GM19324 (cell line): ENCODE measurements at regions not wholly inside any gene's neighbourhood (a gene's known extent, or its start where the extent isn't known, plus 50 kb on each side); places are given as distances from the start of the nearest gene placed in this dataset.

Experiments used
- ATAC-seq: cut with Tn5 transposase; IDR thresholded peaks from one replicate; pipeline ENCODE4 v1.9.1; 2021; ENCODE audit warnings: mild to moderate bottlenecking, moderate library complexity; ENCODE audit not compliant: unreplicated experiment, low FRiP score

DNA sequence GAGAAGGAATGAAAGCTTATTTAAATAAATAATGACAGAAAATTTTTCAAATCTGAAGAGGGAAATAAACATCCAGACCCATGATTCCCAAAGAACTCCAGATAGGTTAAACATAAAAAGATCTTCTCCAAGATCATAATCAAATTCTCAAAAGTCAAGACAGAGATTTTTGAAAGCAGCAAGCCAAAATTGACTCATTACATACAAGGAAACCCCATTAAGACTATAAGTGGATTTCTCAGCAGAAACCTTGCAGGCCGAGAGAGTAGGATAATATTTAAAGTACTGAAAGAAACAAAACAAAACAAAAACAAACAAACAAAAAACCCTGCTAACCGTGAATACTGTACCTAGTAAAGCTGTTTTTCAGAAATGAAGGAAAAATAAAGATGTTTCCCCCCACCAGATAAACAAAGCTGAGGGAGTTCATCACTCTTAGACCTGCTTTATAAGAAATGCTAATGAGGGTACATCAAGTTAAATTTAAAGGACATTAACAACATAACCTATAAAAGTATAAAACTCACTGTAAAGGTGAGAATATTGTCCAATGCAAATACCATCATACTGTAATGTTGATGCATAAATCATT is 412.2 kb downstream of the INSC start:
- no peak for ATAC-seq

DNA sequence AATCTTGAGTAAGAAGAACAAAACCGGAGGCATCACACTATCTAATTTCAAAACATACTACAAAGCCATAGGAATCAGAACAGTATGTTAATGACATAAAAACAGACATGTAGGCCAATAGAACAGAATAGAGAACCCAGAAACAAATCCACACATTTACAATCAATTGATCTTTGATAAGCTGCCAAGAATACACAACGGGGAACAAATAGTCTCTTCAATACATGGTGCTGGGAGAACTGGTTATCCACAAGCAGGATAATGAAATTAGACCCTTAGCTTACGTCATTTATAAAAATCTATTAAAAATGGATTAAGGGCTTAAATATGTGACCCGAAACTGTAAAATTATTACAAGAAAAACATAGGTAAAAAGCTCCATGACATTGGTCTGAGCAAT is 417.7 kb downstream of the INSC start:
- ATAC-seq: no peak

DNA sequence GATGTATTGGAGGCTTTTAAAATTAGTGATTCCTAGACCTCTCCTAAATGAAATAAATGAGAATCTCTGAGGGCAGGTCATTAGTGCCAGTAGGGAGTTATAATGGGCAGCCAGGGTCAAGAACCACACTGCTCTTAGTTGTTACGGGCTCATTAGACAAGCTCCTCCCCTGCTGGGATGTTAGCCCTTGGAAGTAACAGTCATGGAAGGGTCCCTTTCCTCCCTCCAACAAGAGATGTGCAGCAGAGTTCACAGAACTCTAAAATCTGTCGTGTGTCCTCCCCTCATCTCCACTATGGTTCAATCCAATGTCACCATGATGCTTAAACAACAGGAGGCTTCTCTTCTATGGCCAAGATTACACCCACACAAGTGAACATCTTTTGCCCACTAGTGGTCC is 419.5 kb downstream of the INSC start:
- ATAC-seq: no peak

DNA sequence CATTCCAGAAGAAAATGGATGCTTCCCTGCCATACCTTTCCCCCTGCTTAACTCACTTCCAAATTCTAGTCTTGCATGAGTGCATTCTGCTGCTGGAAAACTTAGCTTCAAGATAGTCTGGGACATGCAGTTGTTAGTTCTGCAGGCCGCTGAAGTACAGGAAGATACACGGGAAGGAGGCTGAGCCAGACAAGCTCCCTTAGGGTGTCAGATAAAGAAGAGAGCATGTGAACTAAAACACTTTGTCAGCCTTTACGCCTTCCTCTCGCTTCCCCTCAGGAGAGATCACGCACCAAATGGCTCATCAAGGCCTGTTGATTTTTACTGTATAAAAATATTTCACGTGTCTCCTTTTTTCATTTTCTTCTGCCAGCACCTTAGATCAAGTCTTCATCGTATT is 420.7 kb downstream of the INSC start:
- ATAC-seq: no peak

DNA sequence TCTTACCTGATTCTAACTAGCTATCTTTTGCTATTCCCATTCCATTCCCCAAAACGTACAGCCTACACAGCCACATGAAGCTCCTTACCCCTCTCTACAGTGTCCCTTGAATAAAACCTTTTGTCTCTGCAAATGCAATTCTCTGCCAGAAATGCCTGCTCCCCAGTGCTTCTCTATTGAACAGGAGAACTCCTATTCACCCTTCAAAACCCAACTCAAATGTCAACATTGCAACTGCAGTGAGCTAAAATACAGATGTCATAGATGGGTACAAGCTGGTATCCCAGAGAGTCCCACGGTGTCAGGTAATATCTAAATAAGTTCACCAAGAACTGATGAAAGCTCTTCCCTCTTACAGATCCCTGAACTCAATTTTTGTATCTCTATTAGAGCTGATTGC is 421.7 kb downstream of the INSC start:
- no peak for ATAC-seq

DNA sequence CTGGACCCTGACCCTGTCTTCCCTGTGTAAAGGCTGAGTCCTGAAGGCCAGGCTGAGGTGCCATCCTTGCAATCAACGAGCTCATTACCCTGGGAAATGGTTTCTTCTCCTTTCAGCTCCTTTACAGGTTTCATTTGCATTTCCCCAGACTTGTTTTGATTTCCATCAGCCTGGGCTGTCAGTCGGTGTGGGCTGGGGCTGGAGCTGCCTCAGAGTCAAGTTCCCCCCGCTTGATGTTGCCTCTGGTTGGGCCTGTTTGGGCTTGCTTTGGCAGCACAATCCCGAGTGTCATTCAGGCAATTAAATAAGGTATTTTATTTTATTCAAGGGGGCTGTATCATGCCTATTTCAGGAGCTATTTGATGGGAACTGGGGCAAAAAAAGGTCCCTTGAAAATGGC is 424.9 kb downstream of the INSC start:
- ATAC-seq: no peak

DNA sequence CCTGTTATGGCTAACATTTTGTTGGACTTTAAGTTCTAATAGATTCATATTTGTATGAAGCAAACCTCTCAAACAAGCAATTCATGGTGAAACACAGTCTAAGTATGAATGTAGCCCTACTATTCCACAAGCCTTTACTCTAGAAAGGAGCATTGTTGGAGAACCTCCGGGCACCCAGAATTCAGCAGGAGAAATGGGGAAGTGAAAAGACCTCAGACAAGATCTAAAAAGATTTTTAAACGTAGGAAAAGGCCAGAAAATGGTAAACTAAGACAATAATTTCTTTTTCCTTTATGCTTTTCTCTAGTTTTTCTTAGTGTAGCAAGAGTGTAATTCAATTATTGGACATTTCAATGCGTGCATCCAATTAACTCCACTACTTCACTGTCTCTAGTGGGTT is 426.4 kb downstream of the INSC start:
- no peak for ATAC-seq

DNA sequence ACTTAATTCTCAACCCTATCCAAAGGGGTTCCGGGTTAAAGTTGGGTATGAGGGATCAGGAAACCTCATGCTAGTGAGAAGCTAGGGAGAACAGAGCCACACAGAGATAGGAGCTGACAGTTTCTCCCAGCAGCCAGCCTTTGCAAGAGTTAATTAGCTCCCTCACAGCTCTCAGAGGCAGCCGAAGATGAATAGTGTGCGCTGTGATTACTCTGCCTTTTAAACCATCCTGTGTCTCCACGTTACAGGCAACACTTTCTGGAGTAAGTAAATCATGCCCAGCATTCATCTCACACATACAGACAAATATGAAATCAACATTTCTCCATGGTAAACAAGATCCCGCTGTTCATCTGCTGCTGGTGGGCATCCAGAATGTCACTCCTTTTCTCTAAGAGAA is 429.6 kb downstream of the INSC start:
- ATAC-seq: no peak

DNA sequence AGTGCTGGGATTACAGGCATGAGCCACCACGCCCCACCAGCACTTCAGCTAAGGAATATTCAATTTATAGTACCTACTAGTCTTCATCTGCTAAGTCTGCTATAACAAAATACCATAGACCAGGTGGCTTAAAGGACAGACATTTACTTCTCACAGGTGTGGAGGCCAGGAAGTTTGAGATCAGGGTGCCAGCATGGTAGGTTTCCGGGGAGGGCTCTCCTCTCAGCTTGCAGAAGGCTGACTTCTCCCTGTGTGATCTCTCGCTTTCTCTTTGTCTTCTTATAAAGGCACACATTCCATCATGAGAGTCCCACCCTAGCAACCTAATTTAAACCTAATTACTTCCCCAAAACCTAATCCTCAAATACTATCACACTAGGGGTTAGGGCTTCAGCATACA is 433.0 kb downstream of the INSC start:
- no peak for ATAC-seq

DNA sequence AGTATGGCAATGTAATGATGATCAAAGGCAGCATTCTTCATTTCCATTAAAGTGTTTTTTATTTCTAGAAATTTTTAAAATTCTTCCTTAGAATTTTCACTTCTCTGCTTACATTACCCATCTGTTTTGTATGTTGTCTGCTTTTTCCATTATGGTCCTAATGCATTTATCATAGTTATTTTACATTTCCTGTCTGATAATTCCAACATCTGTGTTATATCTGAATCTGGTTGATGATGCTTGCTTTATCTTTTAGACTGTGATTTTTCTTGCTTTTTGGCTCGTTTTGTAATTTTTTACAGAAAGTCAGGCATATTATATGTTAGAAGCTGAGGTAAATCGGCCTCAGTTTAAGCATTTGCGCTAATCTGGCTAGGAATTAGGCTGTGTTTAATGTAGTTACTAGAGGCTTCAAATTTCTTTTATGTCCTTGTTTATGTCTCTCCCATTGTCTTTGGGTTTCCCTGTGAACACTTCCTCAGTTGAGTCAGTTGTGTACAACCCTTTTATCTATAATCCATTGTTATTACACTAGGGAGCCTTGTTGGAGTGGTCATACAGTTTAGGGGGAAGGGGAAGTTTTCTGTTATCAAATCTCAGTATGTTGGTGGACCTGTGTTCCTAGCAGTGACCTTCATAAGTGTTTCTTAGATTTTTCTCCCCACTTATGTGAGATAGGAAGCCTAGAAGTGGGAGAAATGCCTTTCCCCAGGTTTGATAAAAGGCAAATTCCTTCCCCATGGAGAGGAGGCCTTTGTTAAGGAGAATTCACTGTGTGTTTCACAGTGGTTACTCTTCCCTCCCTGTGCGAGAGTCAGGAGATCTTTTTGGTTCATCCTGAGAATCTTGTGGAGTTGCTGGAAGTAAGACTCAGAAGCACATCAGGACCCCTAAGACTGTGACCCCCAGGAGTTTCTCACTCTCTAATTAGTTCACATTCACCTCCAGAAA is 437.5 kb downstream of the INSC start:
- no peak for ATAC-seq

DNA sequence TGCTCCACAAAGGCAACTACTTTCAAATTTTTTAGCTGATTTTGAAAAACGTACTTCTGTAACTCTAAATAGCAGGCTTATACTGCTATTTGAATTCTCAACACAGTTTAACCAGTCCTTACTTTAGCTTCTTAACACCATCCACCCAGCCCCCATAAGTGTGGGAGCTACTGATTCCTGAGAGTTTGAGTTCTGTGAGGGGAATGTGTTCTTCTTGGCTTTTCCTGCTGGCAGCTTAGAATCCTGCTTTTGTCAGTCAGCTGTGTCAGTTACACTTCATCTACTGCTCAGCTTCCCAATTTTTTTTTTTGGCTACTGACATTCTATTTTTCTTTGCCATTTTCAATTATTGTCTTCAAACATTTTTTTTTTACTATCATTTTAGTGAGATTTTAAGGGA is 440.4 kb downstream of the INSC start:
- ATAC-seq: no peak

DNA sequence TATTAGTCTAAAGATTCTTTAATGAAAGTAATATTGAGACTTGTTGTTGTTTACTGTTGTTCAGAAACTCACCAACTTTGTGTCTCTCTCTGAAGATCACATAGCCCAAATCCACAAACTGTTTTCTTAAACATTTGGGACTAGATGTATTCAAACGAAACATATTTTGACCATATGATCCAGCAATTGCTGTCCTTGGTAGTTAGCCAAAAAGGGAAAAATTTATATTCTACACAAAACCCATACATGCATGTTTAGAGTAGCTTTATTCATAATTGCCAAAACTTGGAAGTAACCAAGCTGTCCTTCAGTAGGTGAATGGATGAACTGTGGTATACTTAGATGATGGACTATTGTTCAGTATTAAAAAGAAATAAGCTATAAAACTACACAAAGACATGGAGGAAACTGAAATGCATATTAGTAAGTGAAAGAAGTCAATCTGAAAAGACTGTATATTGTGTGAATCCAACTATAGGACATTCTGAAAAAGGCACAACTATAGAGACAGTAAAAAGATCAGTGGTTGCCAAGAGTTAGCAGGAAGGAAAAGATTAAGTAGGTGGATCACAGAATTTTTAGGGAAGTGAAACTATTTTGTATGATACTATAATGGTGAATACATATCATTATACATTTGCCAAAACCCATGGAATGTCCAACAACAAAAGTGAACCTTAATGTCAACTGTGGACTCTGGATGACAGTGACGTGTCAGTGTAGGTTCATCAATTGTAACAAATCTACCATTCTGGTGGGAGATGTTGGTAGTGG is 442.9 kb downstream of the INSC start:
- ATAC-seq: no peak

DNA sequence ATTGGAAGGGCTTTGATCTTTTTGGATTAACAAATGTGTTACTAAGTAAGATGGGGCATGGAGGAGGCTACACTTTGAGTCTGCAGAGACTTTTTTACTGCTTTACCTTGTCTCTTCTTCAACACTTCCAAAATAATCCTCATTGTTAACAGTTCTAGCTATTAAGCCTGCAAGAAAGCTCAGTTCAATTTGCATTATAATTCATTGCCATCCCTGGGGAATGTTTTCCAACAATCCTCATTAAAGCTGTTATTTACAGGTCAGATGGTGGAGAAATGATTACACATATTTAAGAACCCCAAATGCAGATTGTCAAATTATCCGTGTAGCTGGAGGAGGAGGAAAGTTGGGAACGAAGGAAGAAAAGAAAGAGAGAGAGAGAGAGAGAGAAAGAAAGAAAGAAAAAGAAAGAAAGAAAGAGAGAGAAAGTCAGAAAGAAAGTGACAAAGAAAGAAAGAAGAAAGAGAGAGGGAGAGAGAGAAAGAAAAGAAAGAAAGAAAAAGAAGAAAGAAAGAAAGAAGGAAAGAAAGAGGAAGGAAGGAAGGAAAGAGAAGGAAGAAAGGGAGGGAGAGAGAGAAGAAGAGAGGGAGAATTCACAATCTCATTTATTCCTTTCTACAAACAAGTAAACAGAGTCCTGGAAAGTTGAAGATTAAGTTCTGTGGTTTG is 443.9 kb downstream of the INSC start:
- ATAC-seq: no peak

DNA sequence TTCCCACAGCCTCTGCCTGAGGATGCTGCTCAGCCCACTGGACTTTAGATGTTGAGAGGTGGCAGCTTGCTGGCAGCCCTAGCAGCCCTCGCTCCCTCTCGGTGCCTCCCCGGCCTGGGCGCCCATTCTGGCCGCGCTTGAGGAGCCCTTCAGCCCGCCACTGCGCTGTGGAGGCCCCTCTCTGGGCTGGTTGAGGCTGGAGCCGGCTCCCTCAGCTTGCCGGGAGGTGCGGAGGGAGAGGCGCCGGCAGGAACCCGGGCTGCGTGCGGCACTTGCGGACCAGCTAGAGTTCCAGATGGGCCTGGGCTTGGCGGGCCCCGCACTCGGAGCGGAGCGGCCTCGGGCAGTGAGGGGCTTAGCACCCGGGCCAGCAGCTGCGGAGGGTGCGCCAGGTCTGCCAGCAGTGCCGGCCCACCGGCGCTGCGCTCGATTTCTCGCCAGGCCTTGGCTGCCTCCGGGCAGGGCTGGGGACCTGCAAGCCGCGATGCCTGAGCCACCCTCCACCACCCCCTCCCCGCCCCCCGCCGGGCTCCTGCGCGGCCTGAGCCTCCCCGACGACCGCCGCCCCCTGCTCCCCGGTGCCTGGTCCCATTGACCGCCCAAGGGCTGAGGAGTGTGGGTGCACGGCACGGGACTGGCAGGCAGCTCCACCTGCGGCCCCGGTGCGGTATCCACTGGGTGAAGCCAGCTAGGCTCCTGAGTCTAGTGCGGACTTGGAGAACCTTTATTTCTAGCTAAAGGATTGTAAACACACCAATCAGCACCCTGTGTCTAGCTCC is 446.2 kb downstream of the INSC start:
- ATAC-seq: no peak

DNA sequence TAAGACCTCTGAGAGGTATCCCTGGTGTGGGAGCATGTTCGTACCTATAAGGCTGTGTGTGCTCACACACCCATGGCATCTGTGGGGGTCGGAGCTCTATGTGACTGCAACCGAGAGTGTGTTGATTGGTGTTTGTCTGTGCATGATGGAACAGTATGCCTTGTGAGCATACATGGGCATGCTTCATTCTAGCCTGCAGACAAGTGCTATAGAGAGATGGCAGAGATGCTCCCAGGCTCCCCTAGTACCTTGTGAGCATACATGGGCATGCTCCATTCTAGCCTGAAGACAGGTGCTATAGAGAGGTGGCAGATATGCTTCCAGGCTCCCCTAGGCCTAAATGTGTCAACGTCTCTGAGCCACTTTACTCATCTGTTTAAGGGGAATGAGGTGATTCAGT is 447.5 kb downstream of the INSC start:
- no peak for ATAC-seq

DNA sequence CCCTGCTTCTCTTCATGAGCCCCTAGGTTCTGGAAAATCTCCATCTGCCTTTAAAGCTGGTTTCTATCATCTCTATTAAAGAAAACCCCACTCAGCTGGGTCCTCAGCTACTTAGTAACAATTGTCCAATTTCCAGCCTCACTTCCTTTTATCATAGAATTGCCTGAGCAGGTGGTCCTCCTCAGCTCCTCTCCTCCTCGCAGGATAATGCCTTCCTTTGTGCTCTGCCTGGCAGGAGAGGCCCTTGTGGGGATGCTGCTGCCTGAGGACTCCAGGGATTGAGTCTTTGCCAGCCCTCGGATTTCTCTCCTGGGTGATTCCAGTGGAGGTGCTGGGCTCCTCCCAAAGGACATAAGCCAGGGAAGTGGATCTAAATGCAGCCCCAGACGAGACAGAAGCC is 448.3 kb downstream of the INSC start:
- ATAC-seq: no peak

DNA sequence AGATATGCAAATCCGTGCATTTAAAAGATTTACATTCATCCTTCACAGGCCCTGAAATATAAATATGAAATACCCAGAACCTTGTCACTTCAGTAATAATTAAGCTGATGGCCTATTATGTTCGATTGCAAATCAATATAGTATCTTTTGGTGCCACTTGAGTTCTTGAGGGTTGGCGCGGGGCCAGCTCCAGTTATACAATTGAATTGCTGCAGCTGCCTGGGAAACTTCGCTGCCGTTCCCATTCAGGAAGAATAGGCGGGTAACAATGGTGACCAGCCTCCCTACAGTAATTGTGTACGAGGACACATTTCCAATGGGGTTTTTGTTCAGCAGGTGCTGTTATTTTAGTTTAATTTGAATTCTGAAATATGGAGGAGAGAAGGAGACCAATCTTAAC is 451.2 kb downstream of the INSC start:
- ATAC-seq: no peak

DNA sequence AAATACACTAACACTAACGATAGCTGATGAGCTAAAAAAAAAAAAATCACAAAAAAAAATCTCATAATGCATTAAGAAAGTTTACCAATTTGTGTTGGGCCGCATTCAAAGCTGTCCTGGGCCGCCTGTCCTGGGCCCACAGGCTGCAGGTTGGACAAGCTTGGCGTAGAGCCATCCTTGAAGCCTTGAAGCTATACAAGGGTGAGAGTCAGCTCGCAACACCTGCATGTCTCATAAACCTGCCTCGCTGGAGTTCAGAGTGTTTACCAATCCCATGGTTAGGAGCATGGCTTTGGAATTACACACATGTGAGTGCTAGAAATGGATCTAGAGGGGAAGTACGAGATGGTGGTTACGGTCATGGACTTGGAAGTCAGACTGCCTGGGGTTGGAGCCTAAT is 453.7 kb downstream of the INSC start:
- ATAC-seq: no peak

DNA sequence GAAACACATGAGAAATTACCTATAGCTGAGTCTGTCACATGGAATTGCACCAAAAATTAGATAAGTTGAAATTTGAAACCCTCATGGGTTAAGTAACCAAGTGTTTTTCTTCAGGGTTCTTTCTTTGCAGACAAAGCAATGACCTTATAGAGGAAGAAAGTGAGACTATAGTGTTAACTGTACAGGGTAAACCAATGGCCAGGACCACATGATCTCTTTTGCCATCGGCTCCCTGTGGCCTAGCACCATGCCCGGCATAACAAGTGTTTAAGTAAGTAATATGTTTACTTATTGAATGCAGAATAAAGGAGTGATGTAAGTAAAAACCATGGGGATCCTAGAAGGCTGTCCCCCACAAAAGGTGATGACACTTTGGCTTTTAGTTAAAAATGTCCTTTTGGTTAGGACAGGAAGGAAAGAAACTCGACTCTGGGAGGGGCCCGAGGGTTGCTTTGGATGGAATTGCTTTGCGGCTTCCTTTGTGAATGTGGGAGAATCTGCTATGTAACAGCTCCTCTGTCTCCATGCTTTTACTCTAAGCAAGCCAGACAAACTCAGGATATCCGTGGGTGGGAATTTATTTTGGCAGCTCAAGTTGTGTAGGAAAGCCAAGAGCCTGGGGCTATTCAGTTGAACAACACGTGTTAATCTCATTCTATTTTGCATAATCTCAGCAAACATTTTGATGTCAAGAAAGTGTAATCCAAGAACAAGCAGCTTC is 454.7 kb downstream of the INSC start:
- ATAC-seq: no peak

DNA sequence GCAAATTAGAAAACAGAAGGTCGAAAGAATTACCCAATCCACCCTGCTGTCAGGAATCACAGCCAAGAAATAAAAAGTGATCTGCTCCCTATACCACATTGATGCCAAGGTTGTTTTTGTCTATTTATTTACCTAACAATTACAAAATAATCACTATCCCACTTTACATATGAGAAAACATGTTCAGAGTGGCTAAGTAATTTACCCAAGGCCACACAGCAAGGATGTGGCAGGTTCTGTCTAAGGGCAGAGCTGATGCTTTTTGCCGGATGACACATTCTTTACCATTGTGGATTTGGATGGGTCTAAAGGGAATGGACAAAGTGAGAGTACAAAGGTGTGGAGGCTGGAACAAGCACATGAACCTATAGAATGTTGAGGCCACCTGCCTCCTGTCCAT is 460.7 kb downstream of the INSC start:
- ATAC-seq: no peak
